MM.1S (cell line): ENCODE measurements at regions not wholly inside any gene's neighbourhood (a gene's known extent, or its start where the extent isn't known, plus 50 kb on each side); places are given as distances from the start of the nearest gene placed in this dataset.

Source experiments
- CTCF ChIP-seq: fragments of 300-600 bp; sonication (generic); IDR thresholded peaks from 2 replicates; pipeline ENCODE4 v1.5.1; 2016; ENCODE audit warnings: antibody characterized with exemption, low read length, mixed read lengths
- EZH2 ChIP-seq: fragments of 300-600 bp; sonication (generic); optimal IDR thresholded peaks from 2 replicates; pipeline ENCODE3; 2017; ENCODE audit warnings: low read depth, mild to moderate bottlenecking, antibody characterized with exemption, low read length, mixed read lengths
- EZH2phosphoT487 ChIP-seq: fragments of 300-600 bp; sonication (generic); IDR thresholded peaks from 2 replicates; pipeline ENCODE4 v1.6.1; 2018; ENCODE audit warnings: antibody characterized with exemption, low read length

- TF ChIP-seq CTCF, result no peak
- no peak for TF ChIP-seq EZH2
- TF ChIP-seq EZH2phosphoT487, result no peak
Observed at GRCh38 chr20:39395478-39396291, 433.5 kb downstream of the DHX35 start.
